Pons (tissue), 1 donor: ENCODE measurements at regions not wholly inside any gene's neighbourhood (a gene's known extent, or its start where the extent isn't known, plus 50 kb on each side); places are given as distances from the start of the nearest gene placed in this dataset.

Experiments used
- DNase-seq: peaks from one replicate; pipeline ENCODE4 v3.0.0-alpha.2; 2016; ENCODE audit warnings: low spot score

- DNase-seq, result no peak
Measured at GRCh38 chr4:111864066-111864465, 281.2 kb upstream of the FAM241A start.

GRCh38 chr4:111869339-111869738 is 275.9 kb upstream of the FAM241A start:
- DNase-seq, result no peak

- no peak for DNase-seq
Measured at GRCh38 chr4:111871802-111872201, 273.5 kb upstream of the FAM241A start.

GRCh38 chr4:111873801-111874200 is 271.5 kb upstream of the FAM241A start:
- DNase-seq, result no peak

GRCh38 chr4:111879539-111879938 is 265.7 kb upstream of the FAM241A start:
- no peak for DNase-seq

- no peak for DNase-seq
Measured at GRCh38 chr4:111880116-111880515, 265.1 kb upstream of the FAM241A start.

GRCh38 chr4:111883557-111883999 is 261.7 kb upstream of the FAM241A start:
- no peak for DNase-seq

- no peak for DNase-seq
Measured at GRCh38 chr4:111890412-111890811, 254.8 kb upstream of the FAM241A start.

GRCh38 chr4:111905511-111905910 is 239.7 kb upstream of the FAM241A start:
- DNase-seq, result no peak

GRCh38 chr4:111919639-111920038 is 225.6 kb upstream of the FAM241A start:
- DNase-seq, result no peak

- no peak for DNase-seq
Measured at GRCh38 chr4:111921714-111922113, 223.5 kb upstream of the FAM241A start.

- DNase-seq, result no peak
Measured at GRCh38 chr4:111923786-111924185, 221.5 kb upstream of the FAM241A start.

- DNase-seq, result no peak
Measured at GRCh38 chr4:111924696-111925095, 220.6 kb upstream of the FAM241A start.

- no peak for DNase-seq
Measured at GRCh38 chr4:111930659-111931058, 214.6 kb upstream of the FAM241A start.

- no peak for DNase-seq
Measured at GRCh38 chr4:111933703-111934102, 211.6 kb upstream of the FAM241A start.

GRCh38 chr4:111934314-111934713 is 210.9 kb upstream of the FAM241A start:
- no peak for DNase-seq

- peak; percentile 41 for DNase-seq
Measured at GRCh38 chr4:111937368-111937767, 207.9 kb upstream of the FAM241A start.

- DNase-seq, result no peak
Measured at GRCh38 chr4:111941957-111942356, 203.3 kb upstream of the FAM241A start.

- DNase-seq, result no peak
Measured at GRCh38 chr4:111943796-111944203, 201.5 kb upstream of the FAM241A start.

- DNase-seq, result no peak
Measured at GRCh38 chr4:111945014-111945413, 200.2 kb upstream of the FAM241A start.

- DNase-seq, result no peak
Measured at GRCh38 chr4:111946800-111947199, 198.5 kb upstream of the FAM241A start.

- no peak for DNase-seq
Measured at GRCh38 chr4:111952688-111953087, 192.6 kb upstream of the FAM241A start.

- DNase-seq, result no peak
Measured at GRCh38 chr4:111954550-111954949, 190.7 kb upstream of the FAM241A start.

GRCh38 chr4:111955001-111955400 is 190.3 kb upstream of the FAM241A start:
- DNase-seq, result no peak

- no peak for DNase-seq
Measured at GRCh38 chr4:111957116-111957515, 188.1 kb upstream of the FAM241A start.
